Lung (tissue), 11 donors: ENCODE measurements at regions not wholly inside any gene's neighbourhood (a gene's known extent, or its start where the extent isn't known, plus 50 kb on each side); places are given as distances from the start of the nearest gene placed in this dataset.

Source experiments
- ATAC-seq: fragments of 200-7000 bp; cut with Tn5 transposase; one replicate; pipeline ENCODE4 v1.9.1; 2020; ENCODE audit warnings: moderate number of reproducible peaks; ENCODE audit not compliant: insufficient read depth, low FRiP score
- DNase-seq, 3 donors: peaks; one replicate each; pipeline ENCODE4 v3.0.0-alpha.2; 2013 to 2017
- H3K27ac ChIP-seq, 2 donors: one replicate each; pipeline ENCODE4 v1.5.1; 2013; ENCODE audit warnings: mild to moderate bottlenecking in 2 of 2, moderate library complexity in 2 of 2, control low read depth in 1 of 2, inconsistent platforms in 1 of 2, low read depth in 1 of 2, low read length in 1 of 2
- H3K27me3 ChIP-seq, 3 donors: one replicate each; pipeline ENCODE4 v1.5.1; 2013; ENCODE audit warnings: low read length in 2 of 3; ENCODE audit not compliant: control insufficient read depth in 3 of 3, insufficient read depth in 3 of 3
- H3K36me3 ChIP-seq, 4 donors: one replicate each; pipeline ENCODE4 v1.5.1; 2013; ENCODE audit warnings: low read length in 4 of 4, mild to moderate bottlenecking in 1 of 4, moderate library complexity in 1 of 4; ENCODE audit not compliant: control insufficient read depth in 4 of 4, insufficient read depth in 4 of 4
- H3K4me1 ChIP-seq, 5 donors: one replicate each; pipeline ENCODE4 v1.5.1; 2013; ENCODE audit warnings: low read length in 5 of 5, mild to moderate bottlenecking in 2 of 5, moderate library complexity in 1 of 5; ENCODE audit not compliant: control insufficient read depth in 5 of 5, insufficient read depth in 5 of 5
- H3K4me3 ChIP-seq: one replicate; pipeline ENCODE4 v1.5.1; 2013; ENCODE audit warnings: mild to moderate bottlenecking, control low read depth, moderate library complexity
- H3K9ac ChIP-seq, 2 donors: one replicate each; pipeline ENCODE4 v1.5.1; 2013; ENCODE audit warnings: low read length in 2 of 2, control low read depth in 1 of 2; ENCODE audit not compliant: insufficient read depth in 1 of 2
- H3K9me3 ChIP-seq, 4 donors: one replicate each; pipeline ENCODE4 v1.5.1; 2013; ENCODE audit warnings: low read length in 3 of 4, mild to moderate bottlenecking in 1 of 4, moderate library complexity in 1 of 4; ENCODE audit not compliant: control insufficient read depth in 4 of 4, insufficient read depth in 3 of 4
- CTCF ChIP-seq: IDR thresholded peaks from 2 replicates; pipeline ENCODE4 v1.5.1; 2012; ENCODE audit warnings: mild to moderate bottlenecking; ENCODE audit errors: control extremely low read depth, extremely low read depth
- WGBS, 2 donors: extraction: QIAGEN DNeasy Blood & Tissue Kit; methylation state at CpG; one replicate each; pipeline ENCODE4 v1.1.7; 2013; 5-methylcytosine and 5-hydroxymethylcytosine counted together
- donor health status: control.
- donor health status: control.
- donor health status: Bipolar disorder and iron deficiency.
- donor health status: healthy.
- donor health status: DM: yes; HTN: yes; CAD: no.

GRCh38 chr13:88000239-88000638 lies 329.1 kb downstream of the SLITRK5 start:
- ATAC-seq (no peak), DNase-seq (no peak)
- Histone ChIP-seq H3K9me3 (peaks cover 0 to 5% (median 0%) of the 10 kb centered on the region in 4 donors), H3K36me3 (no peaks in the 10 kb centered on the region), H3K27me3 (no peaks in the 10 kb centered on the region), H3K4me3 (no peak overlapping the region), H3K4me1 (no peaks in the 10 kb centered on the region), H3K27ac (no peak overlapping the region), H3K9ac (no peak overlapping the region)
- WGBS, 2 donors = 80 to 95% methylated on average over 3 of the region's 3 CpGs
- no peak for TF ChIP-seq CTCF

- ATAC-seq (no peak), DNase-seq (no peak)
- Histone ChIP-seq H3K9ac (no peak overlapping the region), H3K4me1 (no peaks in the 10 kb centered on the region), H3K27ac (no peak overlapping the region), H3K27me3 (no peaks in the 10 kb centered on the region), H3K9me3 (peaks cover 0 to 10% (median 0%) of the 10 kb centered on the region in 4 donors), H3K36me3 (no peaks in the 10 kb centered on the region), H3K4me3 (no peak overlapping the region)
- no peak for TF ChIP-seq CTCF
- WGBS, 2 donors = 87 to 91% methylated on average over 2 of the region's 2 CpGs
Observed at GRCh38 chr13:88000787-88001186, 329.6 kb downstream of the SLITRK5 start.

- Histone ChIP-seq H3K4me3 (no peak overlapping the region), H3K27me3 (no peaks in the 10 kb centered on the region), H3K9ac (no peak overlapping the region), H3K36me3 (no peaks in the 10 kb centered on the region), H3K27ac (no peak overlapping the region), H3K9me3 (peaks cover 0 to 6% (median 0%) of the 10 kb centered on the region in 4 donors), H3K4me1 (no peaks in the 10 kb centered on the region)
- 87% methylated on average over 2 of the region's 2 CpGs for WGBS, 2 donors
- no peak for TF ChIP-seq CTCF
- no peak for DNase-seq
- no peak for ATAC-seq
Observed at GRCh38 chr13:88005188-88005587, 334.0 kb downstream of the SLITRK5 start.

- DNase-seq (no peak), ATAC-seq (no peak)
- H3K4me1 ChIP-seq = no peaks in the 10 kb centered on the region
- no peak for TF ChIP-seq CTCF
- H3K9me3 ChIP-seq = peaks cover 0 to 3% (median 0%) of the 10 kb centered on the region in 4 donors
- no peak overlapping the region for H3K27ac ChIP-seq
- no peak overlapping the region for H3K4me3 ChIP-seq
- no peaks in the 10 kb centered on the region for H3K36me3 ChIP-seq
- H3K9ac ChIP-seq = no peak overlapping the region
- H3K27me3 ChIP-seq = no peaks in the 10 kb centered on the region
- WGBS, 2 donors = 53 to 72% methylated on average over 2 of the region's 2 CpGs
Observed at GRCh38 chr13:88014527-88014926, 343.4 kb downstream of the SLITRK5 start.
